ENCODE measurements at regions not wholly inside any gene's neighbourhood (a gene's known extent, or its start where the extent isn't known, plus 50 kb on each side); places are given as distances from the start of the nearest gene placed in this dataset.

DNA sequence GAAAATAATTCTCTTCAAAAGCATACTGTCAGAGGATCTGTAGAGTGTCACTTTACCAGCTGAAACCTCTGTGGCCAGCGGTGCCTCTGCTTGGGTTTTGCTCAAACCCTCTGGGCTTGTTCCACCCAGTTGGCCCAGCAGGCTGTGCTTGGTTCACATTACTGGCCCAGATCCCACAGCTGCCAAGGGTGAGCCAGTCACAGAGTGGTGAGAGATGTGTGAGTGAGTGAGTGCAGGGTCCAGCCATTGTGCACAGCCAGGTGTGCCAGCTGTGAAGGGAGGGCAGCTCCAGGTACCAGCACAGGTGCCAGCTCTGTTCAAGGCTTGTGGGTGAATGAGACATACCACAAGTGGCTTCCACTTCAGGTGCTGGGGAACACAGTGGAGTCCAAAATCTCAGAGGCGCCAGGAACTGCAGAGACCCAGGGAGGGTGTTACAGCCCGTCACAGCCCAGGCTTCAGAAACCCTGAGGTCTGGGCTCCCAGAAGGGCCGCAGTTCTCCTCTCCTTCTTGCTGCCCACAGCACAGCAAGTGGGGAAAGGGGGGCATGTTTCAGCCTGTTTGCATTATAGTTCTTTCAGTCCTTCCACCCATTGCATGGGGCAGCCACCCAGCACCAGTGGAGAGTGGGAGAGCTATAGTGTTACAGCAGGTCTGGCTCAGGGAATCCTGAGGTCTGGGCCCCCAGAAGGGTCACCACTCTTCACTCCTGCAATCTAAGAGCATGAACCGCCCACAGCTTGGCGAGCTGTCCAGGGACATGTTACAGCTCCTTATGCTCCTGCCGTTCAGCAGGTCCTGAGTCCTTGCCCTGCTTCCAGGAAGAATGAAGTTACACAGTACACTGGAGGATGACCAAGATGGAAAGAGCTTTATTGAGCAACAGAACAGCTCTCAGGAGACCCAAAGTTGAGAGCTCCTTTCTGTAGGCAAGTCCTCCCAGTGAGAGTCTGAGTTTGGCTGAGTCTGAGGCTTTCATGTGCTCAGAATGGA lies 931.7 kb upstream of the SORCS1 start:
- Histone ChIP-seq H3K4me3 (ENCODE audit: low read depth, low read length) (no peak overlapping the region), H3K36me3 (ENCODE audit: control insufficient read depth, insufficient read depth, low read length) (no peaks in the 10 kb centered on the region), H3K27me3 (ENCODE audit: control insufficient read depth, insufficient read depth, low read length) (no peaks in the 10 kb centered on the region)
- no peak for DNase-seq (ENCODE audit: low read depth)
- TF ChIP-seq, protein P1, sequence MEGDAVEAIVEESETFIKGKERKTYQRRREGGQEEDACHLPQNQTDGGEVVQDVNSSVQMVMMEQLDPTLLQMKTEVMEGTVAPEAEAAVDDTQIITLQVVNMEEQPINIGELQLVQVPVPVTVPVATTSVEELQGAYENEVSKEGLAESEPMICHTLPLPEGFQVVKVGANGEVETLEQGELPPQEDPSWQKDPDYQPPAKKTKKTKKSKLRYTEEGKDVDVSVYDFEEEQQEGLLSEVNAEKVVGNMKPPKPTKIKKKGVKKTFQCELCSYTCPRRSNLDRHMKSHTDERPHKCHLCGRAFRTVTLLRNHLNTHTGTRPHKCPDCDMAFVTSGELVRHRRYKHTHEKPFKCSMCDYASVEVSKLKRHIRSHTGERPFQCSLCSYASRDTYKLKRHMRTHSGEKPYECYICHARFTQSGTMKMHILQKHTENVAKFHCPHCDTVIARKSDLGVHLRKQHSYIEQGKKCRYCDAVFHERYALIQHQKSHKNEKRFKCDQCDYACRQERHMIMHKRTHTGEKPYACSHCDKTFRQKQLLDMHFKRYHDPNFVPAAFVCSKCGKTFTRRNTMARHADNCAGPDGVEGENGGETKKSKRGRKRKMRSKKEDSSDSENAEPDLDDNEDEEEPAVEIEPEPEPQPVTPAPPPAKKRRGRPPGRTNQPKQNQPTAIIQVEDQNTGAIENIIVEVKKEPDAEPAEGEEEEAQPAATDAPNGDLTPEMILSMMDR (IDR thresholded peaks at IDR 0.05; ENCODE audit: insufficient read depth, low read length, poor library complexity, severe bottlenecking) = no peak

DNA sequence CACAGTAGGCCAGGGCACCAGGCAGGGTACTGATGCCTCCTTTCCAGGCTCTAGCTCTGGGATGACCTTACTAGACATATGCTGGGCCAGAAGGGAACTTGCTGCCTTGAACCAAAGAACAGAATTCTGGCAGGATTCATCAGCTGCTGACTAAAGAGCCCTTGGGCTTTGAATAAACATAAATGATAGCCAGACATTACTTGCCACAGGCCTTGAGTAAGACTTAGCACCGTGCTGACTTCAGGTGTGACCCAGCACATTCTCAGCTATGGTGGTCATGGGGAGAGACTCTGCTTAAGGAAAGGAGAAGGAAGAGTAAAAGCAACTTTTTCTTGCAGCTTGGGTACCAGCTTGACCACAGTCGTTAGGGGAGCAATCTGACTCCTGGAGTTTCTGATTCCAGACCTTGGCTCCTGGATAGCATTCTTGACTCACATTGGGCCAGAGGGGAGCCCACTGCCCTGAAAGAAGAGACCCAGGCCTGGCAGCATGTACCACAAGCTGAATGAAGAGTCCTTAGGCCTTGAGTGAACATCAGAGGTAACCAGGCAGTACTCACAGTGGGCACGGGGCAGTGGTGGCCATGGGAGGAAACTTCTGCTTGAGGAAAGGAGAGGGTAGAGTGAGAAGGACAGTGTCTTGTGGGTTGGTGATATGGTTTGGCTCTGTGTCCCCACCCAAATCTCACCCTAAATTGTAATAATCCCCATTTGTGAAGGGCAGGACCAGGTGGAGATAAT lies 926.1 kb upstream of the SORCS1 start:
- no peaks in the 10 kb centered on the region for H3K27me3 ChIP-seq (ENCODE audit: control insufficient read depth, insufficient read depth, low read length)
- no peak overlapping the region for H3K4me3 ChIP-seq (ENCODE audit: low read depth, low read length)
- H3K36me3 ChIP-seq (ENCODE audit: control insufficient read depth, insufficient read depth, low read length) = no peaks in the 10 kb centered on the region
- TF ChIP-seq, protein P1 (IDR thresholded peaks at IDR 0.05; ENCODE audit: insufficient read depth, low read length, poor library complexity, severe bottlenecking) = no peak
- no peak for DNase-seq (ENCODE audit: low read depth)

DNA sequence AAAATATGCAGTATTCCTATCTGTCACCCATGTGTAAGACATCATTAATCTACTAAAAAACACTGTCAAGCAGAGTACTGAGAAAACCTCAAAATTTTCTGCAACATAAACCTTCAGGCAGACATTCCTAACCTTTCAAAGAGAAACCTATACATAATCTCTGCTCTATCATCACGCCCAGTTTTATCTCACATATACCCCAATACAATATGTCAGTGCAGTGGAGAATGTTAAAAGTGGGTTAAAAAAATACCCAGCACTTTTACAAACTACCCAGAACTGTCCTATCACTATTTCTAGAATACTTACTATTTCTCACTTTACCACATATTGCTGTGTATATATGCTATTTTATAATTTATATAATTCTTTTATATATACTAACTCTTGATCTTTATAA lies 922.0 kb upstream of the SORCS1 start:
- no peak for DNase-seq (ENCODE audit: low read depth)
- no peaks in the 10 kb centered on the region for H3K36me3 ChIP-seq (ENCODE audit: control insufficient read depth, insufficient read depth, low read length)
- TF ChIP-seq, protein P1 (IDR thresholded peaks at IDR 0.05; ENCODE audit: insufficient read depth, low read length, poor library complexity, severe bottlenecking) = no peak
- H3K27me3 ChIP-seq (ENCODE audit: control insufficient read depth, insufficient read depth, low read length) = no peaks in the 10 kb centered on the region
- H3K4me3 ChIP-seq (ENCODE audit: low read depth, low read length) = no peak overlapping the region

DNA sequence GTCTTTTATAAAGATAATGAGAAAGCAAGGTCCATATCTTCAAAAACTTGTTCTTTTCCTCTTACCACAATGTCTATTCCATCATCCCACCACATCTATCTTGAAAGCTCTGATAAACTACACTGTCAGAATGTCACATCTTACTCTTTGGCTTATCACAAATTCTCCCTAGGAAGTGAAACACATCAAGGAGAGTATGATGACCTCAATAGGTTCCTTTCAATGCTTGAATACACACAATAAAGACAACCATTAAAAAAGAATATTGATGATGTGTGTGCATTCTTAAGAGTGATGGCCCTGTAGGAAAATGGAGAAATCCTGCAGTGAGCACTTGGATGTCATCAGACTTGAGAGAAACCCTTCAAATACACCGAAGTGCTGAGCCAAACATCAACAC lies 918.1 kb upstream of the SORCS1 start:
- TF ChIP-seq, protein P1 (IDR thresholded peaks at IDR 0.05; ENCODE audit: insufficient read depth, low read length, poor library complexity, severe bottlenecking) = no peak
- Histone ChIP-seq H3K4me3 (ENCODE audit: low read depth, low read length) (no peak overlapping the region), H3K36me3 (ENCODE audit: control insufficient read depth, insufficient read depth, low read length) (no peaks in the 10 kb centered on the region), H3K27me3 (ENCODE audit: control insufficient read depth, insufficient read depth, low read length) (no peaks in the 10 kb centered on the region)
- no peak for DNase-seq (ENCODE audit: low read depth)

DNA sequence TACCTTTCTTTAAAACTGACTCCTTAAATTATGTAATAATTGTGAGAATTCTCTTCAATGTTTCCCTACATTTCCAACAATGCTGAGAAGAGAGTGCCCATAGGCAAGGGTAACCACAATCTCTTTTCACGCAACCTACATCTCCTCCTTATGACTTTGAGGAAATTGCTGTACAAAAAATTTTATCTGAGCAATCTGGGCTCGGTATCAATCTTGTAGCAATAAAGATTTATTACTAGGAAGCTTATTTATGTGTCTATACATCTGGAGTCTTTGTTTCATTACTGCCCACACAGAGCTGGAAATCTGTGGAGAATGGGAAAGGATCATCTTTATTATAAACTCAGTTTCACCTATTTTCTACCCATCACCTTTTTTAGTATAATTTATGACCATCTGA lies 913.8 kb upstream of the SORCS1 start:
- TF ChIP-seq, protein P1 (IDR thresholded peaks at IDR 0.05; ENCODE audit: insufficient read depth, low read length, poor library complexity, severe bottlenecking) = no peak
- no peak overlapping the region for H3K4me3 ChIP-seq (ENCODE audit: low read depth, low read length)
- H3K27me3 ChIP-seq (ENCODE audit: control insufficient read depth, insufficient read depth, low read length) = no peaks in the 10 kb centered on the region
- no peak for DNase-seq (ENCODE audit: low read depth)
- no peaks in the 10 kb centered on the region for H3K36me3 ChIP-seq (ENCODE audit: control insufficient read depth, insufficient read depth, low read length)
